ENCODE measurements at regions not wholly inside any gene's neighbourhood (a gene's known extent, or its start where the extent isn't known, plus 50 kb on each side); places are given as distances from the start of the nearest gene placed in this dataset.

DNA sequence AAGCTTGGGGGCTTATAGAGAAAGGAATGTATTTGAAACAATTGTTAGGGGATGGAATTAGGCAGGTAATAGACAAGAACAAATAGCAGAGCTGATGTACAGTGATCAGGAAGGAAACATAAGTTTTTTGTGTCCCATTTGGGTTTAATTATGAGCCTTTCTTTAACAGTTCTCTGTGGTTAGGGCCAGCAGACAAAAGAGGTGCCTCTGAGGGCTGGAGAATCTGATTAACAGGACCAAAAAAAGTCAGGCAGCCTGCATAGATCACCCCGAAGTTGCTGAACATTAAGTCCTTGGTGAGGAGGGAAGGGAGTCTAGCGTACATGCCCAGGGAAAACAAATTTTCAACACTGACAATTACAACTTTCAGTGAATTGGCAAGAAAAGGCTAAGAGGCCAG is 88.6 kb upstream of the SPRED1 start:
- DNase-seq (ENCODE audit: low read depth in 4 of 4, low spot score in 3 of 4) = no peak

- no peak for DNase-seq (ENCODE audit: low read depth in 4 of 4, low spot score in 3 of 4)
Measured at GRCh38 chr15:38164507-38164906, 88.1 kb upstream of the SPRED1 start.

DNA sequence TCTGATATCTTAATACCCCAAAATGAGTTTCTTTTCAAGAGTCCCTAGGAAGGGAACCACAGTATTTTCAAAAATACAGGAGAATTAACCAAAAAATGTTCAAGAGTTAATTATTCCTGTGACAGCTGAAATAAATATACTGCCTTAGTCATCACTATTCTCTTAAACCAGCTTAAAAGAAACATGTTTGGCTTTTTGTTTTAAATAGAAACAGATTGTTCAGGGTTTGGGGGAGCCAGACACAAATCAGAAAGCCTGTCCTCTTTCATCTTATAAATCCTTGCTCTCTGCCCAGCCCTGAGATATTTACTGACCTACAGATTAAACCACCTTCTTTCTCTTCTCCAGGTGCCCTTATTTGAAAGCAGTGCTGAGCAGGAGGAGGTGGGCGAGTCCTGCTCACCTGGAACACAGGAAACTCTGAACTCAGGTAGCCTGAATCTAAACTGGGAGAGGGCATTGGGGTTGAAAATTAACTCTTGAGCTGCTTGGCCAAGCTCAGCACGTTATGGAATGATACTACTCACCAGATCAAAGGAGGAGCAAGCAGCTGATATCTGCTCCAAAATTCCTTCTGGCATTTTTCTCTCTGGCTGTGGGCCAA is 84.1 kb upstream of the SPRED1 start:
- DNase-seq (ENCODE audit: low read depth in 4 of 4, low spot score in 3 of 4) = no peak

DNA sequence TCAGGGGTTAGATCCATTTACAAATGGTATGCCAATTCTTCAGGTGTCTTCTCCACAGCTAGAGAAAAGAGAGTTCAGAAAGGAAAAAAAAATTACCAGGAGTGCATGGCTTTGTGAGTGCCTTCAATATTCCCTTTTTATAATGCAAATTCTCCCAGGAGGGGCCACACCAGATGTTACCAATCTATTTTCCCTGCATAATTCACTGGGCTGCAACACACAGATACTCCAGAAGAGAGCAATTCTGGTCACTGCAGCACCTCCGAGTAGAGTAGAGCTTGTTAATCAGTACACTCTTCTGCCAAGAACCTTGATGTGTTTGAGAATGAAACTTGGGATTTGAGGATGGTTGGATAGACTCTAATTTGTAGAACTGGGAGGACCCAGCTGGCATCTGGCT is 80.7 kb upstream of the SPRED1 start:
- no peak for DNase-seq (ENCODE audit: low read depth in 4 of 4, low spot score in 3 of 4)

- DNase-seq (ENCODE audit: low read depth in 4 of 4, low spot score in 3 of 4) = no peak
Measured at GRCh38 chr15:38174691-38175090, 77.9 kb upstream of the SPRED1 start.

DNA sequence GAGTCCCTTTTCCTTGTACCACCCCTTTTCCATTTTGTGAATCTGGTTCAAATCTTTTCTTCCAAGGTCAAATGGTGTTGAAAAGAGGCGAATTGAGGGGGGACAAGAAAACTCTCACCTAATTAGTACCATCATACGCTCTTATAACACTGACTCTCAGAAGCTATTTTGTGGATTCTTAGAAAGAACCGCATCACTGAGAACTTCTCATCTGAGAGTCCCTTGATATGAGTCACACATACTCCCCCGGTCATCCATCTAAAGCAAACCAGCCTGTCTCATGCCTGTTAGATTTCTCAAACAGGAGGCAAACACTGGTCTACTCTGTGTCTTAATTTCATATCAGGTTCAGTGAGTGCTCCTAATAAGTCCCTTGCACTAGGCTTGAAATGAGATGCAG is 76.5 kb upstream of the SPRED1 start:
- DNase-seq (ENCODE audit: low read depth in 4 of 4, low spot score in 3 of 4) = peak in 2 of 4 donors; percentile 3 to 4

DNA sequence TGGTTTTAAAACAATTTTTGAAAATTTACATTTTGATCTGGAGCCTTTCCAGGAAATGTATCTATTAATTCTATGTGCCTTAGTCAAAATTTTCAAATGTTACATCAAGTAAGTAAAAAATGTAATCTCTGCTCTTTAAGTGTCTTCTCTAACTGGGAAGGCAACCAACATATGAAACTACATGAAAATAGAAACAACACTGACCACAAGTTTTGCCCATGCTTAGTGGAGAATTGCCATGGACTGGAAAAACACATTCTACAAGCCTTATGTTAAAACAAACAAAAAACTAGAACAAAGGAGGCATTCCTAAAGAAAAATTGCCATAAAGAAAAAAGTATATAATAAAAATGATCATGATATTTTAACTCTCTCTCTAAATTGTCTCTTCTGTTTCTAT is 75.9 kb upstream of the SPRED1 start:
- no peak for DNase-seq (ENCODE audit: low read depth in 4 of 4, low spot score in 3 of 4)

DNA sequence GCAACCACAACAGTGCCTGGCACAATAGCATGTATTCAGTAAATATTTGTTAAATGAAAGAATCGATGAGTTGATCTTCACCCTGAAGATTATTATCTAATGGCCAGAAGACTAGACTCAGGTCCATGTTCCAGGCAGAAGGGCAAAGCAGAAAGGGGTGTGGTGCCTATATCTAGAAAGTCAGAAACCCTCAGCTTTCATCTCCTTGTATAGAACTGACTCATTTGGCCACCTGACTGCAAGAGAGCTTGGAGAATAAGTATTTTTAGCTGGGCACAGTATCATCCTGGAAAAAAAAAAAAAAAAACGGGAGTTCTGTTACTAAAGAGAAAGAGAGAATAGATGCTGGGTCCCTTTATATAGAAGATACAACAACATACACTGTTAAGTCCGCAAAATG is 69.7 kb upstream of the SPRED1 start:
- DNase-seq (ENCODE audit: low read depth in 4 of 4, low spot score in 3 of 4) = no peak

- no peak for DNase-seq (ENCODE audit: low read depth in 4 of 4, low spot score in 3 of 4)
Measured at GRCh38 chr15:38186507-38186906, 66.1 kb upstream of the SPRED1 start.

- no peak for DNase-seq (ENCODE audit: low read depth in 4 of 4, low spot score in 3 of 4)
Measured at GRCh38 chr15:38187630-38188313, 64.9 kb upstream of the SPRED1 start.

- no peak for DNase-seq (ENCODE audit: low read depth in 4 of 4, low spot score in 3 of 4)
Measured at GRCh38 chr15:38189671-38190295, 62.9 kb upstream of the SPRED1 start.

GRCh38 chr15:38190501-38190900 is 62.1 kb upstream of the SPRED1 start:
- DNase-seq (ENCODE audit: low read depth in 4 of 4, low spot score in 3 of 4) = no peak

DNA sequence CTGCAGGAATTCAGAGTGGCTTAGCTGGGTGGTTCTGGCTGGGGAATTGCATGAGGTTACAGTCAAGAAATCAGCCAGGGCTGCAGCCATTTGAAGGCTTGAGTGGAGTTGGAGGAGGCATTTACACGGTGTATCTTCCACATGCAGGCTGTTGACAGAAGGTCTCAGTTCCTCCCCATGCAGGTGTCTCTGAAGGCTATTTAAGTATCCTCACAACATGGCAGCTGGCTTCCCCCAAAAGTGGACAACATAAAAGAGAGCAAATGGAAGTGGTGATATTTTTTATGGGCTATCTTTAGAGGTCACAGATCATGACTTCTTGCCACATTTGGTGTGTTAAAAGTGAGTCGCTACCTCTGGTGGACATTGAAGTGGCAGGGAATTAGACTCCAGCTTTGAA is 60.1 kb upstream of the SPRED1 start:
- DNase-seq (ENCODE audit: low read depth in 4 of 4, low spot score in 3 of 4) = no peak

- DNase-seq (ENCODE audit: low read depth in 4 of 4, low spot score in 3 of 4) = no peak
Measured at GRCh38 chr15:38193496-38193895, 59.1 kb upstream of the SPRED1 start.

- no peak for DNase-seq (ENCODE audit: low read depth in 4 of 4, low spot score in 3 of 4)
Measured at GRCh38 chr15:38195191-38195901, 57.3 kb upstream of the SPRED1 start.

GRCh38 chr15:38196076-38196475 is 56.6 kb upstream of the SPRED1 start:
- DNase-seq (ENCODE audit: low read depth in 4 of 4, low spot score in 3 of 4) = no peak

DNA sequence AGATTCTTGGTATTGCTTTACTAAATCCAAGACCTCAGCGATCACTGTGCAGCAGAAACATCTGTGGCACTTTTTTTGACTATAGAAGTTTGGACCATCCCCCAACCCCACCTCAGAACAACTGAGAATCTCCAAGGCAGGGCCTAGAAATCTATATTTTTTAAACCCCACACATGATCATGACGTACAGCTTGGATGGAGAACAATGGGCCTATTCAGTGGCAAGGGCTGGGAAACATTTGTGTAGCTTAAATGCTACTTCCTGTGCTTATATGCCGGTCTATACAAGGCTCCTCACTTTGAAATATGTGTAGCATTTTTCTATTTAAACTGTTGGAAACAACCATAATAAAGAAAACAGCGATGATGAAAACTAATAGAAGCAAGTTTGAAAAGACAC is 55.1 kb upstream of the SPRED1 start:
- DNase-seq (ENCODE audit: low read depth in 4 of 4, low spot score in 3 of 4) = no peak

GRCh38 chr15:38201714-38202113 is 50.9 kb upstream of the SPRED1 start:
- peak in 1 of 4 donors; percentile 11 for DNase-seq (ENCODE audit: low read depth in 4 of 4, low spot score in 3 of 4)

DNA sequence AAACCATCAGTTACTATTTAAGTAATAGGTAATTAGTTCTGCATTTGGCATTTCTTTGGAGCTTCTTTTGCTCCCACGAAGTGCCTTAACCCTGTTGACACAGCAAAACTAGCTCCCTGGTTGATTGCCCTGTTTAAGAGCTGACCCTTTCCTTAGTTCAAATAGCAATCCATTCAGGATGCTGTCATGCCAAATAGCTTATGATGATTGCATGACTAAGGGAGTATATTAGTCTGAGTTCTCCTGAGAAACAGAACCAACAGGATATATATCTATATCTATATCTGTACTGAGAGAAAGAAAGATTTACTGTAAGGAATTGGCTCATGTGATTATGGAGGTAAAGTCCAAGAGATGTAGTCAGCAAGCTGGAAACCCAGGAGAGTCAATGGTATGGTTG is 50.3 kb upstream of the SPRED1 start:
- DNase-seq (ENCODE audit: low read depth in 4 of 4, low spot score in 3 of 4) = no peak
